ENCODE measurements at regions not wholly inside any gene's neighbourhood (a gene's known extent, or its start where the extent isn't known, plus 50 kb on each side); places are given as distances from the start of the nearest gene placed in this dataset.

DNA sequence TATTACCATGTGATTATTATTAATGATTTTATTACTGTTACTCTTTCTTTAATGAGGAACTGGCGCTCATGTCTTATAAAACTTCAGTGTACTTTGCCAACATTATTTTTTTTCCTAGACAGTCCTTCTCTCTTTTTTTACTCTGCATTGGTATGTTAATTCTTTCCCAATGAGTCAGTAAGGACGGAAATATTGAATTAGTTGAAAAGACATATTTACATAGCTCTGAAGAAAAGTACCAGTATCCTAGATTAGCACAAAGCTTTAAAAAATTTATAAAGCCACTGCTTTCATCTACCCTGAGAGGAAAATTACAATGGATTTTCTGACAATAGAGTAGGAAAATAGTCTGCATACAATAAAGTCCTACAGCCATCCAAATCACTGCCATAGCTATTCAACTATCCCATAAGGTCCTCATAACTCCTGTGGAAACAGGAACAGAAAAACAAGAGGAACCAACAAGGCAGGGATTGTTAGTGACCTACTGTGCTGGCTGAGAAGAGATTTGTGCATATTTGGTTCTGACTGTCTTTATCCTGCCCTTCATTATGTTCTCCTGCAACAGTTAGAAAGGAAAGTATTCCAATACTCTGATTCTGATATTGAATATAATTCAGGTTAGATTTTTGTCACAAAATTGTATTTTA is 314.4 kb downstream of the AASDHPPT start:
- TF ChIP-seq, protein P1, sequence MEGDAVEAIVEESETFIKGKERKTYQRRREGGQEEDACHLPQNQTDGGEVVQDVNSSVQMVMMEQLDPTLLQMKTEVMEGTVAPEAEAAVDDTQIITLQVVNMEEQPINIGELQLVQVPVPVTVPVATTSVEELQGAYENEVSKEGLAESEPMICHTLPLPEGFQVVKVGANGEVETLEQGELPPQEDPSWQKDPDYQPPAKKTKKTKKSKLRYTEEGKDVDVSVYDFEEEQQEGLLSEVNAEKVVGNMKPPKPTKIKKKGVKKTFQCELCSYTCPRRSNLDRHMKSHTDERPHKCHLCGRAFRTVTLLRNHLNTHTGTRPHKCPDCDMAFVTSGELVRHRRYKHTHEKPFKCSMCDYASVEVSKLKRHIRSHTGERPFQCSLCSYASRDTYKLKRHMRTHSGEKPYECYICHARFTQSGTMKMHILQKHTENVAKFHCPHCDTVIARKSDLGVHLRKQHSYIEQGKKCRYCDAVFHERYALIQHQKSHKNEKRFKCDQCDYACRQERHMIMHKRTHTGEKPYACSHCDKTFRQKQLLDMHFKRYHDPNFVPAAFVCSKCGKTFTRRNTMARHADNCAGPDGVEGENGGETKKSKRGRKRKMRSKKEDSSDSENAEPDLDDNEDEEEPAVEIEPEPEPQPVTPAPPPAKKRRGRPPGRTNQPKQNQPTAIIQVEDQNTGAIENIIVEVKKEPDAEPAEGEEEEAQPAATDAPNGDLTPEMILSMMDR (IDR thresholded peaks at IDR 0.05) = no peak
- no peak for TF ChIP-seq POLR2AphosphoS5 (IDR thresholded peaks at IDR 0.05; ENCODE audit: insufficient read depth in 1 of 2, low read depth in 1 of 2)

Data from vagina (tissue), 2 donors.